HG03432 (cell line): ENCODE measurements at regions not wholly inside any gene's neighbourhood (a gene's known extent, or its start where the extent isn't known, plus 50 kb on each side); places are given as distances from the start of the nearest gene placed in this dataset.

Source experiments
- ATAC-seq: cut with Tn5 transposase; IDR thresholded peaks from one replicate; pipeline ENCODE4 v1.9.1; 2021; ENCODE audit warnings: mild to moderate bottlenecking, moderate library complexity; ENCODE audit not compliant: unreplicated experiment

DNA sequence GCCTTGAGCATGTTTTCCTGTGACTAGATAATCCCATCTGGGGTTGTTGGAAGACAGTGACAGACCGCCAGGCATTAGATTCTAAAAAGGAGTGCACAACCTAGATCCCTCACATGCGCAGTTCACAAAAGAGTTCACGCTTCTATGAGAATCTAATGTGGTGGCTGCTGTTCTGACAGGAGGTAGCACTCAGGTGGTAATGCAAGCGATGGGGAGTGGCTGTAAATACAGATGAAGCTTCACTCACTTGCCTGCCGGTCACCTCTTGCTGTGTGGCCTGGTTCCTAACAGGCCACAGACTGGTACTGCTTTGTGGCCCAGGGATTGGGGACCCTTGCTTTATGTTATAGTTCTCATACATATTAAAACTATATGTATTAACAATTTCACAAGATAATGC is 81.9 kb upstream of the TMLHE start:
- ATAC-seq, result no peak

- ATAC-seq, result no peak
These were observed 70.1 kb upstream of the TMLHE start for GRCh38 chrX:155682834-155683233.

- no peak for ATAC-seq
These were observed 67.0 kb upstream of the TMLHE start for GRCh38 chrX:155679715-155680114.

GRCh38 chrX:155673338-155673737 is 60.6 kb upstream of the TMLHE start:
- ATAC-seq, result no peak

GRCh38 chrX:155666741-155667140 is 54.0 kb upstream of the TMLHE start:
- ATAC-seq, result no peak
